Loucy (cell line): ENCODE measurements at regions not wholly inside any gene's neighbourhood (a gene's known extent, or its start where the extent isn't known, plus 50 kb on each side); places are given as distances from the start of the nearest gene placed in this dataset.

Source experiments
- H2AFZ ChIP-seq: fragments of 200-600 bp; sonication (generic); 2 replicates; pipeline ENCODE4 v1.6.0; 2016; ENCODE audit warnings: antibody characterized with exemption, mild to moderate bottlenecking, low read length, moderate library complexity
- H3F3A ChIP-seq: fragments of 200-600 bp; 2 replicates; pipeline ENCODE4 v1.6.0; 2016; ENCODE audit warnings: antibody characterized with exemption, low read depth, mild to moderate bottlenecking
- H3K27me3 ChIP-seq: fragments of 200-600 bp; sonication (generic); 2 replicates; pipeline ENCODE4 v1.6.1; 2014; ENCODE audit warnings: low read length, mild to moderate bottlenecking; ENCODE audit not compliant: insufficient read depth, poor library complexity, severe bottlenecking
- H3K36me3 ChIP-seq: fragments of 200-600 bp; sonication (generic); 2 replicates; pipeline ENCODE4 v1.6.1; 2016; ENCODE audit warnings: low read length; ENCODE audit not compliant: insufficient read depth
- H3K4me1 ChIP-seq: fragments of 200-600 bp; sonication (generic); 2 replicates; pipeline ENCODE4 v1.5.1; 2014; ENCODE audit warnings: low read length, mild to moderate bottlenecking; ENCODE audit not compliant: insufficient read depth, poor library complexity, severe bottlenecking
- H3K4me2 ChIP-seq: fragments of 200-600 bp; sonication (generic); 2 replicates; pipeline ENCODE4 v1.6.0; 2014; ENCODE audit warnings: antibody characterized with exemption, low read length, low read depth, mild to moderate bottlenecking; ENCODE audit not compliant: poor library complexity, severe bottlenecking
- H3K4me3 ChIP-seq: fragments of 200-600 bp; sonication (generic); 2 replicates; pipeline ENCODE4 v1.5.1; 2014; ENCODE audit warnings: low read length, mild to moderate bottlenecking, mixed read lengths; ENCODE audit not compliant: poor library complexity, severe bottlenecking
- H3K79me2 ChIP-seq: fragments of 200-600 bp; sonication (generic); 2 replicates; pipeline ENCODE4 v1.6.1; 2014; ENCODE audit warnings: low read length; ENCODE audit not compliant: insufficient read depth
- H3K9ac ChIP-seq: fragments of 200-600 bp; sonication (generic); 2 replicates; pipeline ENCODE4 v1.6.0; 2014; ENCODE audit warnings: mild to moderate bottlenecking, low read depth, low read length, moderate library complexity; ENCODE audit not compliant: poor library complexity, severe bottlenecking
- H3K9me2 ChIP-seq: fragments of 200-600 bp; sonication (generic); replicated peaks from 2 replicates; pipeline ENCODE4 v1.6.1; 2016; ENCODE audit warnings: low read depth, low read length, mixed read lengths
- H3K9me3 ChIP-seq: fragments of 200-600 bp; sonication (generic); 2 replicates; pipeline ENCODE4 v1.6.1; 2014; ENCODE audit warnings: mild to moderate bottlenecking, antibody characterized with exemption, low read length, low read depth; ENCODE audit not compliant: insufficient read depth
- H4K20me1 ChIP-seq: fragments of 200-600 bp; sonication (generic); 2 replicates; pipeline ENCODE4 v1.6.0; 2014; ENCODE audit warnings: antibody characterized with exemption, low read length, mild to moderate bottlenecking; ENCODE audit not compliant: insufficient read depth, poor library complexity, severe bottlenecking
- CTCF ChIP-seq: fragments of 200-600 bp; sonication (generic); conservative IDR thresholded peaks from 2 replicates; pipeline ENCODE4 v1.5.1; 2014; ENCODE audit warnings: mild to moderate bottlenecking, antibody characterized with exemption, low read length
- EZH2phosphoT487 ChIP-seq: fragments of 200-600 bp; IDR thresholded peaks from 2 replicates; pipeline ENCODE4 v1.6.1; 2018; ENCODE audit warnings: antibody characterized with exemption, mild to moderate bottlenecking, moderate library complexity, borderline replicate concordance

- H3K4me3 ChIP-seq = no peak overlapping the region
- H2AFZ ChIP-seq = no peak overlapping the region
- H3F3A ChIP-seq = no peaks in the 10 kb centered on the region
- no peaks in the 10 kb centered on the region for H4K20me1 ChIP-seq
- H3K9ac ChIP-seq = no peak overlapping the region
- H3K4me1 ChIP-seq = no peaks in the 10 kb centered on the region
- no peak overlapping the region for H3K4me2 ChIP-seq
- H3K9me3 ChIP-seq = no peaks in the 10 kb centered on the region
- no peaks in the 10 kb centered on the region for H3K79me2 ChIP-seq
- H3K27me3 ChIP-seq = no peaks in the 10 kb centered on the region
- no peaks in the 10 kb centered on the region for H3K36me3 ChIP-seq
- TF ChIP-seq CTCF = no peak
- no peak for TF ChIP-seq EZH2phosphoT487
- no peaks in the 10 kb centered on the region for H3K9me2 ChIP-seq
Measured at GRCh38 chrX:122113896-122114295, 1066.5 kb downstream of the GLUD2 start.

GRCh38 chrX:122115604-122116003 is 1068.2 kb downstream of the GLUD2 start:
- H3K79me2 ChIP-seq = no peaks in the 10 kb centered on the region
- H3K9me2 ChIP-seq = no peaks in the 10 kb centered on the region
- H4K20me1 ChIP-seq = no peaks in the 10 kb centered on the region
- no peak overlapping the region for H3K4me3 ChIP-seq
- no peaks in the 10 kb centered on the region for H3K36me3 ChIP-seq
- no peaks in the 10 kb centered on the region for H3K9me3 ChIP-seq
- H3K4me2 ChIP-seq = no peak overlapping the region
- no peak overlapping the region for H3K9ac ChIP-seq
- no peaks in the 10 kb centered on the region for H3K27me3 ChIP-seq
- no peaks in the 10 kb centered on the region for H3F3A ChIP-seq
- no peak overlapping the region for H2AFZ ChIP-seq
- no peaks in the 10 kb centered on the region for H3K4me1 ChIP-seq
- TF ChIP-seq CTCF (no peak), EZH2phosphoT487 (no peak)

- H3K36me3 ChIP-seq = no peaks in the 10 kb centered on the region
- H3K9ac ChIP-seq = no peak overlapping the region
- no peaks in the 10 kb centered on the region for H3K4me1 ChIP-seq
- no peak overlapping the region for H3K4me3 ChIP-seq
- no peaks in the 10 kb centered on the region for H3F3A ChIP-seq
- no peak overlapping the region for H3K4me2 ChIP-seq
- H4K20me1 ChIP-seq = no peaks in the 10 kb centered on the region
- no peak overlapping the region for H2AFZ ChIP-seq
- no peak for TF ChIP-seq CTCF
- no peak for TF ChIP-seq EZH2phosphoT487
- no peaks in the 10 kb centered on the region for H3K27me3 ChIP-seq
- no peaks in the 10 kb centered on the region for H3K79me2 ChIP-seq
- H3K9me3 ChIP-seq = no peaks in the 10 kb centered on the region
- H3K9me2 ChIP-seq = no peaks in the 10 kb centered on the region
Measured at GRCh38 chrX:122119361-122119760, 1064.7 kb upstream of the GRIA3 start.
